ENCODE measurements at regions not wholly inside any gene's neighbourhood (a gene's known extent, or its start where the extent isn't known, plus 50 kb on each side); places are given as distances from the start of the nearest gene placed in this dataset.

- no peak for TF ChIP-seq CTCF (IDR thresholded peaks at IDR 0.05; ENCODE audit: insufficient read depth, low read depth, low read length, missing control alignments)
- DNase-seq (ENCODE audit: low read depth): no peak
- no peak overlapping the region for H3K4me3 ChIP-seq (ENCODE audit: low read depth, low read length)
These were observed 314.5 kb downstream of the OSR1 start for GRCh38 chr2:19043893-19044292.

- no peak overlapping the region for H3K4me3 ChIP-seq (ENCODE audit: low read depth, low read length)
- no peak for TF ChIP-seq CTCF (IDR thresholded peaks at IDR 0.05; ENCODE audit: insufficient read depth, low read depth, low read length, missing control alignments)
- DNase-seq (ENCODE audit: low read depth): no peak
These were observed 316.9 kb downstream of the OSR1 start for GRCh38 chr2:19041434-19042041.

DNA sequence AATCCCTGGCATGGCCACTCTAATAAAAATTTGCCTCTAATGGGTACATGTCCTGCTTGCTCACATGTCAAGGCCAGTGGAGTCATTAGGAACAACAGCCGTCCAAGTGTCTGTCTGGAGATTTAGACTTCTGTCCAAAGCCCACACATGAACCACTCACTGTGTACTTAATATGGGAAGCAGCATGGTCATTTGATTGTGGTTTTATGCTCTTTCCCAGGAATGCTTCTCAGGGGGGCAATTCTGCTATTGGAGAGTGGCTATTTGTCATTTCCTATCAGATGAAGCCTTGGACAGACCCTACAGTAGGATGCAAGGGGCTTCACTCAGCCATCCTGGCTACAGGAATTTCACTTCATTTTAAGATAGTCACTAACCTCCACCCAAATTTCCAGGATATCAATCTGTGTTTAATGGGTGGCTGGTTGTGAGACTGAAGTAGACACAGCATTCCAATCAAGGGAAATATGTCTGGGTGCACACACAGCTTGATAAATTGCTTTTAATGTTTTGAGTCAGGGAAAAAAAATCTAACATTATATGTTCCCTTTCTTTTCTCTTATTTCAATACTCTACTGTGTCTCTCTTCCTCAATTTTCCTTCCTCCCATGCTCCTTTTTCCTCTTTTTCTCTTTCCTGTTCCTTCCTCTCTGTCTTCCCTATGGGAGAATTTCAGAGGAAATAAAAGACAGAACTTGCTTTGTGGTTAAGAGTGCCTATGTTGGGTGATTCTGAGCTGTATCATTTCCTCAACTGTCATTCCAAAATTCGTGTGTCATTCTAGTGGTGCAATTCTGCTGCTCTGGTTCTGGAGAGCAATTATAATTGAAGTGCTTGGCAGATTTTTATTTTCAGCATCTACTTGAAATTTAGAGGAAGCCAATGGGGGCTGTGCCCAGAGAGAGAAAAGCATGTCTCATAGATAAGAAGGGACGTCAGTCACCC, 320.1 kb downstream of the OSR1 start:
- no peak for TF ChIP-seq CTCF (IDR thresholded peaks at IDR 0.05; ENCODE audit: insufficient read depth, low read depth, low read length, missing control alignments)
- no peak overlapping the region for H3K4me3 ChIP-seq (ENCODE audit: low read depth, low read length)
- no peak for DNase-seq (ENCODE audit: low read depth)

DNA sequence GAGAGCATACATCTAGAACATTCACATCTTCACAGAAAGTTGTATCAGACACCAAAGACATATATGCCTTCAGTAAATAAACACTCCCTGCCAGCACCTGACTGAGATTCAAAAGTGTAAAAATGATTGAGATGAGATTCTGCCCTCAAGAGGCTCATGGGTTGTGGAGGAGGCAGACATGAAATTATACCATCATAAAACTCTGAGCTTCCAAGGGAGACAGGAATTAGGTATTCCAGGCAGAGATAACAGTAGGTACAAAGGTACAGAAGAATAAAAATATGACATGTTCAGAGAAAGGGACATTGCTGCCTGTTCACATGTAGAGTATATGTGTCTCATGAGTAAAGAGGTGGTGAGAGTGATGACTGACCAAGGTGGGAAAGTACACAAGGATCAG, 322.3 kb downstream of the OSR1 start:
- no peak for TF ChIP-seq CTCF (IDR thresholded peaks at IDR 0.05; ENCODE audit: insufficient read depth, low read depth, low read length, missing control alignments)

GRCh38 chr2:19035238-19035637, 323.2 kb downstream of the OSR1 start:
- TF ChIP-seq CTCF (IDR thresholded peaks at IDR 0.05; ENCODE audit: insufficient read depth, low read depth, low read length, missing control alignments): no peak
- H3K4me3 ChIP-seq (ENCODE audit: low read depth, low read length): no peak overlapping the region
- DNase-seq (ENCODE audit: low read depth): no peak

More for the DNA sequence above, 322.3 kb downstream of the OSR1 start:
- no peak for DNase-seq (ENCODE audit: low read depth)
- H3K4me3 ChIP-seq (ENCODE audit: low read depth, low read length): no peak overlapping the region

- no peak for DNase-seq (ENCODE audit: low read depth)
- H3K4me3 ChIP-seq (ENCODE audit: low read depth, low read length): no peak overlapping the region
- TF ChIP-seq CTCF (IDR thresholded peaks at IDR 0.05; ENCODE audit: insufficient read depth, low read depth, low read length, missing control alignments): no peak
These were observed 325.2 kb downstream of the OSR1 start for GRCh38 chr2:19033240-19033639.
